OCI-LY1 (cell line): ENCODE measurements at regions not wholly inside any gene's neighbourhood (a gene's known extent, or its start where the extent isn't known, plus 50 kb on each side); places are given as distances from the start of the nearest gene placed in this dataset.

Source experiments
- H2AFZ ChIP-seq: fragments of 200-600 bp; sonication (generic), shearing (Covaris generic); 2 replicates; pipeline ENCODE4 v1.6.0; 2014; ENCODE audit warnings: antibody characterized with exemption, mild to moderate bottlenecking, low read length
- H3F3A ChIP-seq: fragments of 200-600 bp; sonication (generic), shearing (Covaris generic); 2 replicates; pipeline ENCODE4 v1.6.0; 2014; ENCODE audit warnings: mild to moderate bottlenecking, antibody characterized with exemption, low read length, moderate library complexity; ENCODE audit not compliant: insufficient read depth
- H3K27ac ChIP-seq: fragments of 200-600 bp; sonication (generic); 2 replicates; pipeline ENCODE4 v1.5.1; 2014; ENCODE audit warnings: low read length, mixed run types, mild to moderate bottlenecking, low read depth; ENCODE audit not compliant: poor library complexity, severe bottlenecking
- H3K27me3 ChIP-seq: fragments of 200-600 bp; sonication (generic); 2 replicates; pipeline ENCODE4 v1.6.0; 2014; ENCODE audit warnings: antibody characterized with exemption, mild to moderate bottlenecking, low read length, moderate library complexity; ENCODE audit not compliant: insufficient read depth
- H3K36me3 ChIP-seq: fragments of 200-600 bp; sonication (generic); 2 replicates; pipeline ENCODE4 v1.6.1; 2014; ENCODE audit warnings: mild to moderate bottlenecking, antibody characterized with exemption, low read length, moderate library complexity, mixed read lengths; ENCODE audit not compliant: insufficient read depth
- H3K4me1 ChIP-seq: fragments of 200-600 bp; sonication (generic); 2 replicates; pipeline ENCODE4 v1.5.1; 2014; ENCODE audit warnings: mild to moderate bottlenecking, low read length, moderate library complexity; ENCODE audit not compliant: insufficient read depth, severe bottlenecking
- H3K4me2 ChIP-seq: fragments of 200-600 bp; sonication (generic), shearing (Covaris generic); 2 replicates; pipeline ENCODE4 v1.6.1; 2014; ENCODE audit warnings: low read length
- H3K4me3 ChIP-seq: fragments of 200-600 bp; sonication (generic); 2 replicates; pipeline ENCODE4 v1.5.1; 2014; ENCODE audit warnings: low read length, low read depth, mild to moderate bottlenecking, mixed read lengths; ENCODE audit not compliant: poor library complexity, severe bottlenecking
- H3K79me2 ChIP-seq: fragments of 200-600 bp; shearing (Covaris generic); 2 replicates; pipeline ENCODE4 v1.6.1; 2016; ENCODE audit warnings: mixed run types, low read length, mixed read lengths; ENCODE audit not compliant: insufficient read depth
- H3K9ac ChIP-seq: fragments of 200-600 bp; sonication (generic), shearing (Covaris generic); 2 replicates; pipeline ENCODE4 v1.6.1; 2014; ENCODE audit warnings: mild to moderate bottlenecking, low read length, mixed read lengths
- H3K9me2 ChIP-seq: fragments of 200-600 bp; sonication (generic), shearing (Covaris generic); 2 replicates; pipeline ENCODE4 v1.6.1; 2014; ENCODE audit warnings: low read depth, mild to moderate bottlenecking, low read length, mixed read lengths
- H3K9me3 ChIP-seq: fragments of 200-600 bp; shearing (Covaris generic); 2 replicates; pipeline ENCODE4 v1.6.1; 2014; ENCODE audit warnings: low read length, mixed read lengths
- H4K20me1 ChIP-seq: fragments of 200-600 bp; sonication (generic), shearing (Covaris generic); 2 replicates; pipeline ENCODE4 v1.6.0; 2016; ENCODE audit warnings: mild to moderate bottlenecking, low read length; ENCODE audit not compliant: insufficient read depth
- CTCF ChIP-seq: fragments of 200-600 bp; sonication (generic), shearing (Covaris generic); IDR thresholded peaks from 2 replicates; pipeline ENCODE4 v1.5.1; 2017; ENCODE audit warnings: mild to moderate bottlenecking, antibody characterized with exemption, low read length, moderate library complexity, mixed read lengths
- EZH2 ChIP-seq: fragments of 200-600 bp; sonication (generic), shearing (Covaris generic); IDR thresholded peaks from 2 replicates; pipeline ENCODE4 v1.8.0; 2017; ENCODE audit warnings: borderline replicate concordance, mixed run types, mild to moderate bottlenecking, antibody characterized with exemption, low read length, moderate library complexity, mixed read lengths

GRCh38 chr7:42831006-42831717, 80.7 kb downstream of the C7orf25 start:
- Histone ChIP-seq H2AFZ (no peak overlapping the region), H3K36me3 (no peaks in the 10 kb centered on the region)

GRCh38 chr7:42812779-42813178, 99.1 kb downstream of the C7orf25 start:
- no peaks in the 10 kb centered on the region for H3K27me3 ChIP-seq
- no peak overlapping the region for H2AFZ ChIP-seq
- no peak overlapping the region for H3K27ac ChIP-seq
- H3K9me2 ChIP-seq: no peaks in the 10 kb centered on the region
- H3K4me1 ChIP-seq: no peaks in the 10 kb centered on the region
- H4K20me1 ChIP-seq: no peaks in the 10 kb centered on the region
- no peak overlapping the region for H3K4me2 ChIP-seq
- no peaks in the 10 kb centered on the region for H3F3A ChIP-seq
- H3K9ac ChIP-seq: no peak overlapping the region
- no peaks in the 10 kb centered on the region; the same call in 1 of the 2 replicates for H3K9me3 ChIP-seq
- H3K79me2 ChIP-seq: no peaks in the 10 kb centered on the region
- no peak overlapping the region for H3K4me3 ChIP-seq
- H3K36me3 ChIP-seq: no peaks in the 10 kb centered on the region
- TF ChIP-seq EZH2 (no peak), CTCF (no peak)

More at GRCh38 chr7:42831006-42831717, 80.7 kb downstream of the C7orf25 start:
- Histone ChIP-seq H3K4me1 (no peaks in the 10 kb centered on the region), H3K4me3 (no peak overlapping the region), H3K27ac (no peak overlapping the region), H3K9me3 (no peaks in the 10 kb centered on the region), H3K27me3 (no peaks in the 10 kb centered on the region), H4K20me1 (no peaks in the 10 kb centered on the region), H3K9me2 (no peaks in the 10 kb centered on the region), H3F3A (no peaks in the 10 kb centered on the region), H3K4me2 (no peak overlapping the region), H3K79me2 (no peaks in the 10 kb centered on the region), H3K9ac (no peak overlapping the region)
- TF ChIP-seq EZH2: no peak
- no peak for TF ChIP-seq CTCF

GRCh38 chr7:42805601-42806000, 106.3 kb downstream of the C7orf25 start:
- no peak overlapping the region for H3K4me3 ChIP-seq
- H3K4me2 ChIP-seq: no peak overlapping the region
- no peaks in the 10 kb centered on the region for H3F3A ChIP-seq
- H3K9ac ChIP-seq: no peak overlapping the region
- H3K4me1 ChIP-seq: no peaks in the 10 kb centered on the region
- H3K9me2 ChIP-seq: no peaks in the 10 kb centered on the region
- no peaks in the 10 kb centered on the region for H3K36me3 ChIP-seq
- no peaks in the 10 kb centered on the region for H3K79me2 ChIP-seq
- no peaks in the 10 kb centered on the region for H3K27me3 ChIP-seq
- no peaks in the 10 kb centered on the region for H3K9me3 ChIP-seq
- H4K20me1 ChIP-seq: no peaks in the 10 kb centered on the region
- H2AFZ ChIP-seq: no peak overlapping the region
- no peak for TF ChIP-seq CTCF
- no peak for TF ChIP-seq EZH2
- no peak overlapping the region for H3K27ac ChIP-seq
